ENCODE measurements at regions not wholly inside any gene's neighbourhood (a gene's known extent, or its start where the extent isn't known, plus 50 kb on each side); places are given as distances from the start of the nearest gene placed in this dataset. TPM values are rescaled to one million over a fixed set of nuclear protein-coding genes. Genes with fewer than 3 reads are reported as not detected.

- FAIRE-seq, result no peak
Observed at GRCh38 chr6:37557645-37558114, 58.0 kb upstream of the CCDC167 start.

GRCh38 chr6:37556881-37557644 lies 57.4 kb upstream of the CCDC167 start:
- FAIRE-seq, result no peak

More at GRCh38 chr6:37557645-37558114, 58.0 kb upstream of the CCDC167 start:
- no peak for DNase-seq (ENCODE audit: low spot score in 2 of 2)

GRCh38 chr6:37555040-37555781 lies 55.5 kb upstream of the CCDC167 start:
- FAIRE-seq (no peak), DNase-seq (ENCODE audit: low spot score in 2 of 2) (no peak)

More at GRCh38 chr6:37556881-37557644, 57.4 kb upstream of the CCDC167 start:
- DNase-seq (ENCODE audit: low spot score in 2 of 2), result no peak

GRCh38 chr6:37554480-37554819 lies 54.8 kb upstream of the CCDC167 start:
- no peak for FAIRE-seq
- DNase-seq (ENCODE audit: low spot score in 2 of 2), result no peak

- no peak for DNase-seq (ENCODE audit: low spot score in 2 of 2)
Observed at GRCh38 chr6:37552267-37552666, 52.6 kb upstream of the CCDC167 start.

GRCh38 chr6:37551867-37552266 lies 52.2 kb upstream of the CCDC167 start:
- FAIRE-seq (no peak), DNase-seq (ENCODE audit: low spot score in 2 of 2) (no peak)

More at GRCh38 chr6:37552267-37552666, 52.6 kb upstream of the CCDC167 start:
- FAIRE-seq, result no peak

- FAIRE-seq (no peak), DNase-seq (ENCODE audit: low spot score in 2 of 2) (no peak)
Observed at GRCh38 chr6:37551446-37551845, 51.8 kb upstream of the CCDC167 start.

- no peak for FAIRE-seq
- DNase-seq (ENCODE audit: low spot score in 2 of 2), result no peak
Observed at GRCh38 chr6:37551002-37551401, 51.3 kb upstream of the CCDC167 start.

GRCh38 chr6:37550191-37550831 lies 50.6 kb upstream of the CCDC167 start:
- FAIRE-seq (no peak), DNase-seq (ENCODE audit: low spot score in 2 of 2) (no peak)

- FAIRE-seq (no peak), DNase-seq (ENCODE audit: low spot score in 2 of 2) (no peak)
Observed at GRCh38 chr6:37549558-37549957, 49.9 kb upstream of the CCDC167 start.

Small RNA genes lying in the stretch of these regions (small RNA-seq; reads per million reads assigned to genes)
- not detected for gene MIR4462
